Ureter (tissue), 1 donor: ENCODE measurements at regions not wholly inside any gene's neighbourhood (a gene's known extent, or its start where the extent isn't known, plus 50 kb on each side); places are given as distances from the start of the nearest gene placed in this dataset.
"Not testable (repeated sequence)": the region's sequence is repeated elsewhere in the genome, so short reads cannot be mapped to it uniquely, and the experiment has no call there.

Experiments used
- DNase-seq: peaks from one replicate; pipeline ENCODE4 v3.0.0-alpha.2; 2020; ENCODE audit warnings: low spot score
- donor health status: DM: yes; HTN: yes; CAD: no.

- DNase-seq, result not testable (repeated sequence)
These were observed 103.0 kb downstream of the CARTPT start for GRCh38 chr5:71822065-71822464.

GRCh38 chr5:71825992-71826391, 106.9 kb downstream of the CARTPT start:
- no peak for DNase-seq

- no peak for DNase-seq
These were observed 109.4 kb downstream of the CARTPT start for GRCh38 chr5:71828291-71829040.

GRCh38 chr5:71829206-71829605, 110.1 kb downstream of the CARTPT start:
- no peak for DNase-seq

GRCh38 chr5:71830681-71831539, 111.8 kb downstream of the CARTPT start:
- peak; percentile 83 for DNase-seq

- DNase-seq, result no peak
These were observed 114.0 kb downstream of the CARTPT start for GRCh38 chr5:71832812-71833715.

GRCh38 chr5:71834601-71835000, 115.5 kb downstream of the CARTPT start:
- no peak for DNase-seq

GRCh38 chr5:71836084-71836483, 117.0 kb downstream of the CARTPT start:
- no peak for DNase-seq

GRCh38 chr5:71836559-71837112, 117.6 kb downstream of the CARTPT start:
- DNase-seq, result no peak

- no peak for DNase-seq
These were observed 119.2 kb downstream of the CARTPT start for GRCh38 chr5:71838286-71838685.

GRCh38 chr5:71839096-71839884, 120.2 kb downstream of the CARTPT start:
- DNase-seq, result no peak

- DNase-seq, result no peak
These were observed 122.0 kb downstream of the CARTPT start for GRCh38 chr5:71841107-71841506.

GRCh38 chr5:71843111-71843510, 124.0 kb downstream of the CARTPT start:
- DNase-seq, result no peak

- no peak for DNase-seq
These were observed 125.8 kb downstream of the CARTPT start for GRCh38 chr5:71844862-71845261.

GRCh38 chr5:71859515-71859914, 140.4 kb downstream of the CARTPT start:
- DNase-seq, result no peak

- no peak for DNase-seq
These were observed 141.0 kb downstream of the CARTPT start for GRCh38 chr5:71860048-71860447.

- no peak for DNase-seq
These were observed 142.6 kb downstream of the CARTPT start for GRCh38 chr5:71861682-71862081.

GRCh38 chr5:71862087-71862486, 143.0 kb downstream of the CARTPT start:
- DNase-seq, result no peak

- no peak for DNase-seq
These were observed 143.5 kb downstream of the CARTPT start for GRCh38 chr5:71862507-71863060.
